WTC11 (cell line): ENCODE measurements at regions not wholly inside any gene's neighbourhood (a gene's known extent, or its start where the extent isn't known, plus 50 kb on each side); places are given as distances from the start of the nearest gene placed in this dataset.

Experiments
- CTCF ChIP-seq: fragments of 200-600 bp; IDR thresholded peaks from 2 replicates; pipeline ENCODE4 v1.8.0; 2022; ENCODE audit warnings: antibody characterized with exemption
- KAT7 ChIP-seq: sonication (generic); formaldehyde crosslinking; IDR thresholded peaks from 2 replicates; pipeline ENCODE4 v1.8.1; 2023; ENCODE audit warnings: missing genetic modification reagents, mild to moderate bottlenecking, borderline replicate concordance

DNA sequence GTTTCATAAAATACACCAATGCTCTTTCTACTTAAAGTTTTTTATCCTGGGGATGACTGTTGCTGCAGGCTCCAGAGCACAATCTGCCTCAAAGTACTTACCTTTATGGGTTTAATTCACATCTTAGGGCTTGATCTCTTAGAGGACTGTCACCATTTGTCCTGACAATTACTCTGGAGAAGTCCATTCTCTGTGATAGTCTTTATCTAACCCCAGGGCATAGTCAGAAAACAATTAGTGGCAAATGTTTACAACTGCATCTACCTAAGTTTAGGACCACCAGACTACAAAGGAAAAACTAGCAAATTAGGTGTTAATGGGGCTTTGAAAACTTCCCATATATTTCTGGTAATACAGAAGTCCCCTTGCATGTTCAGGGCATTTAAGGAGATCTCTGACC lies 973.5 kb downstream of the JRKL start:
- TF ChIP-seq KAT7: no peak
- no peak for TF ChIP-seq CTCF
